ENCODE measurements at regions not wholly inside any gene's neighbourhood (a gene's known extent, or its start where the extent isn't known, plus 50 kb on each side); places are given as distances from the start of the nearest gene placed in this dataset.

DNA sequence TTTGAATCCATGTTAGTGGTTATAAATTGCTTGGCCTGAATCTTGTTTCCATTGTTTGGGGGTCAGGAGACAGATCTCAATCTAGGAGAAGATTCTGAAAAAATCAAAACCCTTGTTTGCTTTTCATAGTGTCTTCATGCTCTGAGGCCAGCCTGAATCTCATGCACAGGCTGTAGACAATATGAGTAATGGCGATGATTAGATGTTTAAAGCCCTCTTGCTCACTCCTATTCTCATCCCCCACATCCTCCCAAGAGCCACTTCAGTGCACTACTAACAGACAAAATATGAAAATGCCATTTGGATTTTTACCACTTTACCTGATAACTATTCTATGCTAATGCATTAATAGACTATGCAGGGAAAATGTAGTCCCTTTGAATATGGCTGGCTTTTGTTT, 129.4 kb downstream of the NUDT12 start:
- no peak overlapping the region for H3K23ac ChIP-seq (ENCODE audit: low read depth, low read length)
- DNase-seq, result peak; percentile 64
- no peaks in the 10 kb centered on the region for H4K20me1 ChIP-seq (ENCODE audit: insufficient read depth, low read length)
- intact Hi-C loops (cut with micrococcal nuclease), result no loop called here
- H2AK5ac ChIP-seq (ENCODE audit: low read depth, low read length), result no peak overlapping the region
- H2BK120ac ChIP-seq (ENCODE audit: low read depth, low read length), result peak overlapping the region; percentile 63; the same call in 1 of the 2 replicates
- H3K4me1 ChIP-seq (ENCODE audit: control insufficient read depth, insufficient read depth, low read length), result no peaks in the 10 kb centered on the region; the same call in none of the 2 replicates
- ChIA-PET POLR2A (ENCODE audit: unreplicated experiment) (no interaction called here), CTCF (interaction anchor here (0.7 to 1.4 kb wide), 2 partner anchors 18 to 126 kb away, joined by 4 read pairs; no protein-coding TSS in a partner anchor)
- no peaks in the 10 kb centered on the region for H3K27me3 ChIP-seq (ENCODE audit: control insufficient read depth, insufficient read depth, low read length)
- H3K27ac ChIP-seq (ENCODE audit: insufficient read depth, low read length), result no peak overlapping the region
- no peak overlapping the region for H3K56ac ChIP-seq (ENCODE audit: extremely low read depth, insufficient read depth, low read length)
- no peak overlapping the region for H2BK5ac ChIP-seq (ENCODE audit: low read depth, low read length, poor library complexity, severe bottlenecking)
- H3K4me3 ChIP-seq (ENCODE audit: insufficient read depth, low read depth, low read length), result no peak overlapping the region
- H3K18ac ChIP-seq (ENCODE audit: low read depth, low read length), result peak overlapping the region; percentile 54; the same call in 1 of the 2 replicates
- H3K36me3 ChIP-seq (ENCODE audit: control insufficient read depth, insufficient read depth, low read length), result no peaks in the 10 kb centered on the region
- dilution Hi-C loops (cut with HindIII; ENCODE audit: low sequenced_read_pairs, unreplicated experiment), result no loop called here
- no peak overlapping the region for H2BK20ac ChIP-seq (ENCODE audit: low read depth, low read length)
- in situ Hi-C loops (cut with MboI; ENCODE audit: low sequenced_read_pairs), result no loop called here
- no TSS peak for BruUV-seq (replicated peaks)
- no peak for TF ChIP-seq CHD1 (IDR thresholded peaks at IDR 0.05; ENCODE audit: low read depth, low read length)
- TF ChIP-seq RAD21 (IDR thresholded peaks at IDR 0.05; ENCODE audit: low read length), result no peak
- TF ChIP-seq POLR2A (IDR thresholded peaks at IDR 0.05; ENCODE audit: low read depth, low read length), result no peak
- TF ChIP-seq MXI1 (IDR thresholded peaks at IDR 0.05; ENCODE audit: borderline replicate concordance, low read depth, low read length), result no peak
- no peak for TF ChIP-seq RCOR1 (IDR thresholded peaks at IDR 0.05; ENCODE audit: insufficient replicate concordance, low read length)
- TF ChIP-seq, protein P1, sequence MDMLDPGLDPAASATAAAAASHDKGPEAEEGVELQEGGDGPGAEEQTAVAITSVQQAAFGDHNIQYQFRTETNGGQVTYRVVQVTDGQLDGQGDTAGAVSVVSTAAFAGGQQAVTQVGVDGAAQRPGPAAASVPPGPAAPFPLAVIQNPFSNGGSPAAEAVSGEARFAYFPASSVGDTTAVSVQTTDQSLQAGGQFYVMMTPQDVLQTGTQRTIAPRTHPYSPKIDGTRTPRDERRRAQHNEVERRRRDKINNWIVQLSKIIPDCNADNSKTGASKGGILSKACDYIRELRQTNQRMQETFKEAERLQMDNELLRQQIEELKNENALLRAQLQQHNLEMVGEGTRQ (IDR thresholded peaks at IDR 0.05; ENCODE audit: low read depth, low read length), result no peak
- TF ChIP-seq SMC3 (IDR thresholded peaks at IDR 0.05; ENCODE audit: low read depth, low read length), result no peak
- TF ChIP-seq FOS (IDR thresholded peaks at IDR 0.05; ENCODE audit: low read depth, low read length), result no peak
- TF ChIP-seq, protein P2, sequence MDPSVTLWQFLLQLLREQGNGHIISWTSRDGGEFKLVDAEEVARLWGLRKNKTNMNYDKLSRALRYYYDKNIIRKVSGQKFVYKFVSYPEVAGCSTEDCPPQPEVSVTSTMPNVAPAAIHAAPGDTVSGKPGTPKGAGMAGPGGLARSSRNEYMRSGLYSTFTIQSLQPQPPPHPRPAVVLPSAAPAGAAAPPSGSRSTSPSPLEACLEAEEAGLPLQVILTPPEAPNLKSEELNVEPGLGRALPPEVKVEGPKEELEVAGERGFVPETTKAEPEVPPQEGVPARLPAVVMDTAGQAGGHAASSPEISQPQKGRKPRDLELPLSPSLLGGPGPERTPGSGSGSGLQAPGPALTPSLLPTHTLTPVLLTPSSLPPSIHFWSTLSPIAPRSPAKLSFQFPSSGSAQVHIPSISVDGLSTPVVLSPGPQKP (IDR thresholded peaks at IDR 0.05; ENCODE audit: borderline replicate concordance, low read depth, low read length), result no peak
- no peak for TF ChIP-seq BHLHE40 (IDR thresholded peaks at IDR 0.05; ENCODE audit: low read depth, low read length)
- TF ChIP-seq CEBPB (IDR thresholded peaks at IDR 0.05; ENCODE audit: low read depth, low read length), result no peak
- no peak for TF ChIP-seq NFE2L2 (IDR thresholded peaks at IDR 0.05; ENCODE audit: low read depth, low read length)
- TF ChIP-seq, protein P3, sequence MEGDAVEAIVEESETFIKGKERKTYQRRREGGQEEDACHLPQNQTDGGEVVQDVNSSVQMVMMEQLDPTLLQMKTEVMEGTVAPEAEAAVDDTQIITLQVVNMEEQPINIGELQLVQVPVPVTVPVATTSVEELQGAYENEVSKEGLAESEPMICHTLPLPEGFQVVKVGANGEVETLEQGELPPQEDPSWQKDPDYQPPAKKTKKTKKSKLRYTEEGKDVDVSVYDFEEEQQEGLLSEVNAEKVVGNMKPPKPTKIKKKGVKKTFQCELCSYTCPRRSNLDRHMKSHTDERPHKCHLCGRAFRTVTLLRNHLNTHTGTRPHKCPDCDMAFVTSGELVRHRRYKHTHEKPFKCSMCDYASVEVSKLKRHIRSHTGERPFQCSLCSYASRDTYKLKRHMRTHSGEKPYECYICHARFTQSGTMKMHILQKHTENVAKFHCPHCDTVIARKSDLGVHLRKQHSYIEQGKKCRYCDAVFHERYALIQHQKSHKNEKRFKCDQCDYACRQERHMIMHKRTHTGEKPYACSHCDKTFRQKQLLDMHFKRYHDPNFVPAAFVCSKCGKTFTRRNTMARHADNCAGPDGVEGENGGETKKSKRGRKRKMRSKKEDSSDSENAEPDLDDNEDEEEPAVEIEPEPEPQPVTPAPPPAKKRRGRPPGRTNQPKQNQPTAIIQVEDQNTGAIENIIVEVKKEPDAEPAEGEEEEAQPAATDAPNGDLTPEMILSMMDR (conservative IDR thresholded peaks at IDR 0.05; ENCODE audit: low read depth, low read length), result no peak
- no peak for TF ChIP-seq MAZ (IDR thresholded peaks at IDR 0.05; ENCODE audit: borderline replicate concordance, low read depth, low read length)
- no peak for TF ChIP-seq RFX5 (IDR thresholded peaks at IDR 0.05; ENCODE audit: low read depth, low read length)
- TF ChIP-seq MAFK (IDR thresholded peaks at IDR 0.05; ENCODE audit: low read depth, low read length), result no peak
- no CpG with 5 or more reads among the region's 1 CpG for WGBS, 2 experiments (ENCODE audit: extremely low coverage in 2 of 2, insufficient read length in 1 of 2)
- H2BK15ac ChIP-seq (ENCODE audit: low read depth, low read length), result peak overlapping the region; percentile 41; the same call in 1 of the 3 replicates
- no peaks in the 10 kb centered on the region for H3K9me3 ChIP-seq (ENCODE audit: control insufficient read depth, insufficient read depth, low read length)
- H4K91ac ChIP-seq (ENCODE audit: insufficient read depth, low read depth, low read length), result no peak overlapping the region
- H3K4ac ChIP-seq (ENCODE audit: low read depth, low read length), result 0 out of 2 replicates have a peak overlapping the region, but pooled peaks have one; percentile 40
- H3K14ac ChIP-seq (replicated peaks; ENCODE audit: low read depth, low read length), result 0 out of 2 replicates have a peak overlapping the region, but pooled peaks have one; percentile 23
- H4K5ac ChIP-seq (ENCODE audit: low read depth, low read length), result no peak overlapping the region
- 0 out of 4 replicates have a peak overlapping the region, but pooled peaks of 1 of the 2 experiments have one; percentile 5 for H4K8ac ChIP-seq (ENCODE audit: low read depth in 2 of 2, low read length in 2 of 2)
- no peaks in the 10 kb centered on the region for H3K79me1 ChIP-seq (ENCODE audit: low read depth in 1 of 2, low read length in 2 of 2)
- H2AK9ac ChIP-seq (replicated peaks; ENCODE audit: low read depth, low read length, poor library complexity), result no peak overlapping the region
- ATAC-seq (ENCODE audit: low read depth), result peak; percentile 56; the same call in 1 of the 2 replicates
- peaks cover 2% of the 10 kb centered on the region; the same call in 1 of the 2 replicates for H3K9me1 ChIP-seq (ENCODE audit: insufficient read depth, low read length)
- no peak overlapping the region for H2AFZ ChIP-seq (replicated peaks; ENCODE audit: low read length, poor library complexity)
- peak overlapping the region; percentile 36; the same call in 1 of the 2 replicates for H3K4me2 ChIP-seq (ENCODE audit: low read depth, low read length)
- no peak overlapping the region for H3K9ac ChIP-seq (ENCODE audit: low read depth, low read length)
